ENCODE measurements at regions not wholly inside any gene's neighbourhood (a gene's known extent, or its start where the extent isn't known, plus 50 kb on each side); places are given as distances from the start of the nearest gene placed in this dataset.

DNA sequence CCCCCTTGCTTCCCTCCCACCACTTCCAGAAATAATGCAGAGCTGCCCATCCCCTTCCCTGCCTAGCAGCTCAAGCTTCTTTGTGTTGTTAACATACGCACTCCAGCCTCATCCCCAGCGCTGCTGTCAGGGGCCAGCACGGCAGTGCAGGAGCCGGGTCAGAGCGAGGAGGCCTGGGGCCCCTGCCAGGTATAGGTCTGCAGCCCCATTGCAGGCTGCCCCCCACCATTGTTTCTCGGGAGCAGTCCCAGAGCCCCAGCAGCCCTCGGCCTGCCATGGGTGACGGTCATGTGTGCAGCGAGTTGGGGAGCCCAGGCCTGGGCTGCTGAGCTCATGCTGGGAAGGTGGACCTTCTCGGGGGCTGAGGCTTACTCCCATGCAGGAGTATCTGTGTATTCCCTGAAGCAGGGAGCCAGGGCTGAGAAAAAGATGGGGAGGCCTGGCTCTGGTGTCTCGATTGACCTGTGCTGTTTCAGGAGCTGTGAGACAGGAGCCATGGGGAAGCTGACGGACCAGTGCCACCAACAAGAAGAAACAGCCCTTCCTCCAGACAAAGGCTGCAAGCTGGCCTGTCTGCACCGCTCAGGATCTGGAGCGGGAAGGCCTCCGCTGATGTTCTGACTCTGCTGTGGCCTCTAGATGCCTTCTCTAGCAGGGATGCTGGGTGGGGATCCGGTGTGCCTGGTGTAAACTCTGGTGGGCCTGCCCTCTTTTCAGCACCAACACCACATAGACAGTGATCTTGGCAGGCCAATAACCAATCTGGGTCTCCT lies 220.5 kb upstream of the B3GAT1 start:
- TF ChIP-seq, protein P1, sequence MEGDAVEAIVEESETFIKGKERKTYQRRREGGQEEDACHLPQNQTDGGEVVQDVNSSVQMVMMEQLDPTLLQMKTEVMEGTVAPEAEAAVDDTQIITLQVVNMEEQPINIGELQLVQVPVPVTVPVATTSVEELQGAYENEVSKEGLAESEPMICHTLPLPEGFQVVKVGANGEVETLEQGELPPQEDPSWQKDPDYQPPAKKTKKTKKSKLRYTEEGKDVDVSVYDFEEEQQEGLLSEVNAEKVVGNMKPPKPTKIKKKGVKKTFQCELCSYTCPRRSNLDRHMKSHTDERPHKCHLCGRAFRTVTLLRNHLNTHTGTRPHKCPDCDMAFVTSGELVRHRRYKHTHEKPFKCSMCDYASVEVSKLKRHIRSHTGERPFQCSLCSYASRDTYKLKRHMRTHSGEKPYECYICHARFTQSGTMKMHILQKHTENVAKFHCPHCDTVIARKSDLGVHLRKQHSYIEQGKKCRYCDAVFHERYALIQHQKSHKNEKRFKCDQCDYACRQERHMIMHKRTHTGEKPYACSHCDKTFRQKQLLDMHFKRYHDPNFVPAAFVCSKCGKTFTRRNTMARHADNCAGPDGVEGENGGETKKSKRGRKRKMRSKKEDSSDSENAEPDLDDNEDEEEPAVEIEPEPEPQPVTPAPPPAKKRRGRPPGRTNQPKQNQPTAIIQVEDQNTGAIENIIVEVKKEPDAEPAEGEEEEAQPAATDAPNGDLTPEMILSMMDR (IDR thresholded peaks at IDR 0.05): no peak
- TF ChIP-seq POLR2A (IDR thresholded peaks at IDR 0.05): no peak

All from right lobe of liver (tissue), 4 donors.